ENCODE measurements at regions not wholly inside any gene's neighbourhood (a gene's known extent, or its start where the extent isn't known, plus 50 kb on each side); places are given as distances from the start of the nearest gene placed in this dataset.

DNA sequence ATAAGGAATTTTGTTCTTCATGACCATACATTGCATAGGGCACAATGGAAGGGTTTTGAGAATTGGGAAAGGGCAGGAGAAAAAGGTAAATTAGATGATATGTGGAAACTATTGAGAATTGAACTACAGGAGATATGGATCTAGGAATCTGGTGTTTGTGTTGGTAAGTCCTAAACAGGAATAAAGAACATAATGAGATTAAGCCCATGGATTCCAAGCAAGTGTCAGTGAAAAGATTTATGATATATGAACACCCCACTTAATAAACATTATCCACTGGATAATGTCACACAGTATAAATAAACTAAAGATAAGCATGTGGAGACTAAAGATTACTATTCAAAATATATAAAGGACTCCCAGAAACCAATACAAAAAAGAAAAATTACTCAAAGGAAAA, 98.2 kb downstream of the TNFSF18 start:
- no peak for DNase-seq (ENCODE audit: low spot score)

DNA sequence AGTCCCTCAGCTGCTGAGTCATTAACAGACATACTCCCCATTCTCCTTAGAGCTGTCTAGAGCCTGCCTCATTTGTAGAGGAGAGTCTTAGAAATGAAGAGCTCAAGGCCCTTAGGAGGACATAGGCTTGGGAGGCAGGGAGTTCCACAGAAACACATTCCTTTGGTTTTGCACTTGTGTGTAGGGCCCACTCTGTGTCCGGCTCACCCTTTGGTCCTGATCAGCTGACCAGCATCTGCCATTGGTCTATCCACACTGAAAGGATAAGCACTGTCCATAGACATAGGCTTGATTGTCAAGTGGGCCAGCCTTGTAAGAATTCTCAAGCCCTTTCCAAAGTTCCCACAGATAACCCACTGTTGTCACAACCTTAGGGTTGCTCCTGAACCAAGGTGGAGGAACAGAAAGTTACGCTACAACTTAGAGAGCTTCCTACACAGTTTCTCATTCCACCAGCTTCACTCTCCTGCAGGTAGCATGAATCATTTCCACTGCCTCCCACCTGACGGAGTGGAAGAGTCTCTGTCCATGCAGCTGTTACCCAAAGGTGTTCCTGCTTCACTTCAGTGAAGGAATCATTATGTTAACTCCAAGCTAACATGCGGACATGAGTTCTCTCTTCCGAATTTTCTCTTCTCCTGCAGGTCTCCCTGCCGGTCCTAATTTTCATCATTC, 96.1 kb downstream of the TNFSF18 start:
- no peak for DNase-seq (ENCODE audit: low spot score)

DNA sequence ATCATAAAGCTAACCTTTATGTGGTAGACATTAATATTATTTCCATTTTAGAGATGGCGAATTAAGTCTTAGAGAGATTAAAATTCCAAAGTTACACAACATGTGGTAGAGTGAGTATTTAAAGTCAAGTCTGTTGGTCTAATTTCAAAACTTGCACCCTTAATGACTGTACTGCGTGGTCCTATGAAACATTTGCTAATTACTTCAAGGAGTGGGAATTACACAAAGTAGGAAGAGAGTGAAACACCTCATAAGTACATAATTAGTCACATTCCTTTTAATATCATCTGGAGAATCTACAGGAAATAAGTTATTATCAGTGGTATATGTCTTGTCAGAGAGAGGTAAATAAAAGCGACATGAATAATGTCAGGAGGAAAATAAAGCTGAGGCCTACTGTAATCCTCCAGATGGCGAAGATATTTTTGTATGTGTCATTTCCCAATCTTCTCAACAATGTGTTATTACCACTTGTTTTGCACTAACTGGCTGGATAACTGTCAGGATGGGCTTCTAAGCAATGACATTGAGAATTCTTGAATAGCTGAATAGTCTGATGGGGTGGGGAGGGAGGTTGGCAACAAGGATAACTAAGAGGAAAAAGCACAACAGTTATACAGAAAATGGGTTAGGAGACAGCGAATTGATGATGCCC, 95.5 kb downstream of the TNFSF18 start:
- no peak for DNase-seq (ENCODE audit: low spot score)

DNA sequence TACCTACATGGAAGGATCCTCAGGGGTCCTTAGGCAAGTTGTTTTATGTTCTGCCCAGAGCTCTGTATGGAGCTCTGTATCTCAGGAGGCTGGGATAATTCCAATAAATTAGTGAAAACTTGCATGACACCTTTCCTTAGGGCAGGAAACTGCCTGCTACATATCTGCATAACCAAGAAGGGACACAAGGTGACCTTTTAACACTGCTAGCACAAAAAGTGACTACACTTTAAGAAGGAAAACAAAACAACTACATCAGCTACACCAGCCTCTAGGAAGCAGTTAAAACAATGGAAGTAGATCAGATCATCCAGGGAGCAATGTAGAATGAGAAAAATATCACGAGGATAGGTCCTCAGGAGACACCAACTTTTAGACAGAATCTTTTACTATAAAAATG, 93.9 kb downstream of the TNFSF18 start:
- DNase-seq (ENCODE audit: low spot score): no peak

DNA sequence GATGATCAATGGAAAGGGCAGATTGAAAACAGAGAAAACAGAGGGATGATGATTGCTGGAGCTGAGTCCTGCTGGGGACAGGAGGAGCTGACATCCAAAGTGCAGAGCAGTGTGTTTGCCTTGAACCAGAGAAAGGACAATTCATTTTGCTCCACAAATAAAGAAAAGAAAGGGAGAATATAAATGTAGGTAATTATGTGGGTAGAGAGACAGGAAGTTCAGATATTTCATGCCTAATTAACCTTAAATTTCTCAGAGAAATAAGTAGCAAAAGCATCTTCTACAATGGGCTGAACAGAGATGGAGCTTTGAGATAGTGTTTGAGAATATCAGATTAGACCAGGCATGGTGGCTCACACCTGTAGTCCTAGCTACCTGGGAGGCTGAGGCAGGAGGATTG, 93.2 kb downstream of the TNFSF18 start:
- DNase-seq (ENCODE audit: low spot score): no peak

DNA sequence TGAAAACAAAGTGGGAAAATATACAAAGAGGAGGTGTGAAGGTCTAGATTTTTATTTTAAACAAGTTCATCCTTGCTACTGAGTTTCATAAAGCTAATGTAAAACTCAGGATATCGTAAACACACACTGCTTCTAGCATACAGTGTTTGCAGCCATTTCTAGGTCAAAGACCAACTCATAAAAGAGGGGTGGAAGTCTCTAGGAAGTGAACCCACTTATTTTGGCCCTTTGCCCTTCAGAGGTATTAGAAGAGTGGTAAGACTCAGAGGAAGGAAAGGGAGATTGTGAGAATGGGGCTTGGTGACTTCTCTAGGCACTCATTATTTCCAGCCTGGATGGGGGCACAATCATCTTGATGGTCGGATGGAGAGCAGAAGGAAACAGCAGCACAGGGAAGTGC, 91.2 kb downstream of the TNFSF18 start:
- DNase-seq (ENCODE audit: low spot score): no peak

DNA sequence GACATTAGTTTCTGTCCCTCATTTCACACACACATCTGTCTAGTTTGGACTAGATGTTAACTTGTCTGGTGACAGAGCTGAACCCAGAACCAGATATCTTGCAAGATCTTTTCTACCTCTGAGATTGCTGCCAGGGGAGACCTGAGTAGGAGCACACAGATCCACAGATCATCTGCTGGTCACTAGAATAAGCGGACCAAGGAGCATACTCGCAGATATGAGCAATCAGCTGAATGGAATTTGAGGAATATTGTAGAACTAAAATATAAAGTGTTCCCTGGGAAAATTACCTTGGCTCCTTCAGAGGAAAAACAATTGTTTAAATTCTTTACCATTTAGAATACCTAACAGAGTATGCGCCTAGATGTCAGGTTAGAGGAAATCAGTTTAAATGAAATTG, 90.7 kb downstream of the TNFSF18 start:
- peak; percentile 22 for DNase-seq (ENCODE audit: low spot score)

DNA sequence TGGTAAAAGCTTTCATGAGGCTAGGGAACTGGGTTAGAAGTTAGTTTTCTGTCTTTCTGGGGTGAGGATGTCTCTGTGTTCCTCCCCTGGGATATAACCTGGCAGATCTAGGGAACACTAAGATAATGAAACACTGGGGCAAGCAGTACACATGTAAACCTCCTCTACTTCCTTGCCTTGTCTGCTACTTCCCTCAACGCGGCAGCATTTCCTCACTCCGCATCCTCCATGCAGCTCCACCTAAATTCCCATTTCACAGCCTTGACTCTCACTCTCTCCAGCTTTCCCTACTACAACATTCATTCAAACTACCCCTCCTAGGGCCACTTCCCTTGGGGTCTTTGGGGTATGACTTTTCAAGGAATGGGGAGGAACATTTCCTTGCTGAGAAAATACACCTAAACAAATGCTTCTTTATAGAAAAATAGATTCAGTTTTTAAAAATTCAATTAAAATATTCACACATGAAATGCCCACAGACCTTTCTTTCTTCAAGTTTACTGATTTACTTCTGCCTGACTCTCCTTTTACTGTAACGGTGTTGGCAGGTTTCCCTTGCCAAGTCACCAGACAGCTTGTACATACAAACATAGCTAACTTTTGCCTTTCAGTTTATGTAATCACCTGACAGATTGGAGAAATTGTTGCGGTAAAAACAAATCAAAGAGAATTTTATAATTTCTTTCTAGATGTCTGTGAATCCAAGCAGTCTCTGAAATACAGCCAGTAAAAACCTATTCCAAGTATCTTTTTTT, 90.1 kb downstream of the TNFSF18 start:
- DNase-seq (ENCODE audit: low spot score): no peak

DNA sequence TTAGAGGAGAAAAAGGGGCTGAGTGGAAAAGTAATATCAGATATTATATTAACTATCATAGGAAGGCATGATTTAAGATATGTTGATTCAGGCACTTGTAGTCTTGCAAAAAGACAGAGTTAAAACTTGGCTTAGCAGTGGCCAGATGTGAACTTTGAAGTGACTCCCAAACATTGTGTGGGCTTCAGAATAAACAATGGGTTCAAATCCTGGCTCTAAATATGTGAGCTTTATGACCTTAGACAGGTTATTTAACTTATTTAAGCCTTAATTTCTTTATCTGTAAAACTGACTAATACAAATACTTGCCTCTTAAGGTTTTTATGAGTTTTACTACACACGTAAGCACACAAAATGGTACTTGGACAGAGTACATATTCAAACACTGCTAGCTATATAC, 85.9 kb downstream of the TNFSF18 start:
- no peak for DNase-seq (ENCODE audit: low spot score)

DNA sequence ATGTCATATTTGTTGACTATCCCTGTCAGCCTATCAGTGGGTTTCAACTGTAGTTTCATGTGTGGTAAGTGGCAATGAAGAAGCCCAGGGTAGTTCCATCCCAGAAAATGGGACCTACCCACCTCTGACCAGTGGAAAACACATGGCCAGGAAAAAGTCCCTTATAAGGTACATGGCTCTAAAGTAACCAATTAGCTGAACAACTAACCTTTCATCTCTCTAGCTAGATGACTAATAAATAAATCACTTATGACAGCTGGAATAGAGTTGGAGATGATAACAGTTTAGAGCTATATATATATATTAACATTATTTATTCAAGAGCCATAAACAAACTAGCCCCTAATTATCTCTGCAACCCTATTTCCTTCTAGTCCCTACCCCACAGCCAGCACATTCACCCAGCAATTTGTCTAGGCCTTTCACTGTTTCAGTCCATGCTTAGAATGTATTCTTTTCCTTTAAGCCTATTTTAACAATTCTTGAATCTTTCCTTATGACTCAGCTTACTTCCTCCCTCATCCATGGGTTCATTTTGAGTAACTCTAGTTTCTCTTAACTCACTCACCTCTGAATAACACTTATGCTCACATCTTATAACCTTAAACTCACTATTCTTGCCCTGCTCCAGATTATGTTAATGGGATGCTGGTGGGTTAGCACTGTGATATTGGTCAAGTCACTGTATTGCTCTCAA, 83.7 kb downstream of the TNFSF18 start:
- no peak for DNase-seq (ENCODE audit: low spot score)

DNA sequence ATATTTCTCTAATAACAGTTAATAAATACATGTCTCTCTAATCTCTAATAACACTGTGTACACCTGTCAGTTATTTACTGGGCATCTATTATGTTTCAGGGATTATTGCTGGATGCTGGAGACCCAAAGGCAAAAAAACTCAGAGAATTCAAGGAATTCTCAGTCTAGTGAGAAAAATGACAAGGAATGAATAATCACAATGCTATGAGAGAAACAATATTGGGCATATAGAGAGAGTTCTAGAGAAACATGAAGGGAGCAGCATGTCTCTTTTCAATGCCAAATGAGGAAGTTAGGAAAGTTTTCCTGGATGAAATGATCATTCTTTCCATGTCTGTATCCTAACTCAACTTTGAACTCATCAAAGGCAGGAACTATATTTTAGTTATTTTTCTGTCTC, 82.8 kb downstream of the TNFSF18 start:
- DNase-seq (ENCODE audit: low spot score): no peak

DNA sequence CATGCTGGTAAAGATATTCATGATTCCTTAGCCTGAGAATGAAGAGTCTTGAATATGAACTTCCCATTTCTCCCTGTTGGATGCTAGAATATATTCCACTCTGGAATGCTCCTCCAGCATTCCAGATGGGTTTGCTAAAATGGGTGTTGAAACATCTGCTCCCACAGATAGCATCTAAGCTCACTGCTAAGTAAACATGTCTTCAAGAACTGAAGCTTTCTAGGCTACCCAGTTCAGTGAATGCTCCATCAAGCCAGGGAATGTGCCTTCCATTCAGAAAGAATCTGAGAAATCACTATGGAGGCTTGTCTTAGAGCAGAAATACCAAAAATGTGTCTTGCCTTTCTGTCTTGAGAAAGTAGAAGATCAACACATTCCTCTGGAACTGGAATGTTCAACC, 81.1 kb downstream of the TNFSF18 start:
- DNase-seq (ENCODE audit: low spot score): peak; percentile 26

DNA sequence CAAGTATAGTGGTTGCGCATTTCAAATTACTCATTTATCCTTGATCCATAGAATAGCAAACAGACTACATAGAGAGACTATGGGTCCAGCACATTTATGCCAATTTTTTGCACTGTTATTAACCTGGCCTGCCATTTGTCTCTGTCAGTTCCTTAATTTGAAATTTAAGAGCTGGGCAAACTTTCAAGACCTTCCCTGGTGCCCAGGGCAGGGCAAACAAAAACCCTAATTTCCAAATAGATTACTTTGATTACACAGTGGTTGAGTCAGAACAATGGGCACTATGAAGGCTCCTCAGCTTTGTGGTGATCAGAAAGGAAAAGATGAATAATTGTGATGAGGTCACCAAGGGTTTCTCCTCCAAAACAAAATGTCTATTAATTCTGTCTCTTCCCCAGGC, 80.6 kb downstream of the TNFSF18 start:
- DNase-seq (ENCODE audit: low spot score): no peak

DNA sequence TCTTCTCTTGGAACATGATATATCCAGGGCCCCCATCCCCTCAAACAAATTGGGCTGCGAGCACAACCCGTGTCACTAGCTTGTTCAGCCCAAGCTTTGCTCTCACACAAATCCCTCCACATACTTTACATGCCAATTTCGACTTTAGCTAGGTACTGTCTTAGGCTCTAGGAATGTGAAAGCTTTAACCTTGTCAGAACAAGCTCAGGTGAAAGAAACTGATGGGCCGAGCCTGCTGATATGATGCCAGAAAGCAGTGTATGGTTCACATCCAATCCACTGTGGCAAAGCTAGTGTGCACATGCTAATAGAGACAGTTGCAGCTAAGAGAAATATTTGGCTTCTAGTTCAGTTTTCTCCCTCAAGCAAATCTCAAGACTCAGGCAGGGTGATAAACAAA, 79.5 kb downstream of the TNFSF18 start:
- no peak for DNase-seq (ENCODE audit: low spot score)

DNA sequence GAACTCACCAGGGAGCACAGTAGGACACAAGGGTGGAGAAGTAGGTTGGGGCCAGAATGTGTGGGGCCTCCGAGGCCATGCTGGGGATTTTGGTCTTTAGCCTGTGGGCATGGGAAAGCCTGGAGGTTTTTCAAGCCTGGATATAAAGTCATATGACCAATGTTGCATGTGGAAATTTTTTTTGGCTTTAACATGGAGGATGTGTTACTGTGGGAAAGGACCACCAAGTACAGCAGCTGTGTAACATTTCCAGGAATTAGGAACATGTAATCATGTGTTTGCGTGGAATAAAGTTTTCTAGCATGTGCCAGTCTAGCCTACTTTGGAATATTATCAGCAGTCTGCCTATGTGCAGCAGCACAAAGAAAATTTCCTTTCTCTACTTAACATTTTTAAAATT, 78.5 kb downstream of the TNFSF18 start:
- no peak for DNase-seq (ENCODE audit: low spot score)

DNA sequence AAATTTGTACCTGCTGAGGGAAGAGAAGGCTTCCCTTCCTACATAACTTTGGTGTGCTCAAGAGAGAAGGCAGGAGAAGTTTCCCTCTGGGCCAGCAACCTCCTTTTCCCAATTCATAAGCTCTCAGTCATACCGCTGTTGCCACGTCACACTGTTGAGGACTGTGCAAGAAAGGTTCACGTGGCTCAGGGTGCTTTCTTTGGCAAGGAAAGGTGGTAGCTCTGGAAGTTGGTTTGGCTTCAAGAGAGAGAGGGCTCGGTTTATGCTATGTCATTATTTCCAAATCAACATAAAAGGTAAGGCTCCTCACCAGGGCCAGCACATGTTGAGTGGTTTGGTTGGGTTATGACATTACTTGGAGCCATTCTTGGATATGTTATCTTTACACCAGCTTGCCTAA, 77.3 kb downstream of the TNFSF18 start:
- DNase-seq (ENCODE audit: low spot score): no peak

DNA sequence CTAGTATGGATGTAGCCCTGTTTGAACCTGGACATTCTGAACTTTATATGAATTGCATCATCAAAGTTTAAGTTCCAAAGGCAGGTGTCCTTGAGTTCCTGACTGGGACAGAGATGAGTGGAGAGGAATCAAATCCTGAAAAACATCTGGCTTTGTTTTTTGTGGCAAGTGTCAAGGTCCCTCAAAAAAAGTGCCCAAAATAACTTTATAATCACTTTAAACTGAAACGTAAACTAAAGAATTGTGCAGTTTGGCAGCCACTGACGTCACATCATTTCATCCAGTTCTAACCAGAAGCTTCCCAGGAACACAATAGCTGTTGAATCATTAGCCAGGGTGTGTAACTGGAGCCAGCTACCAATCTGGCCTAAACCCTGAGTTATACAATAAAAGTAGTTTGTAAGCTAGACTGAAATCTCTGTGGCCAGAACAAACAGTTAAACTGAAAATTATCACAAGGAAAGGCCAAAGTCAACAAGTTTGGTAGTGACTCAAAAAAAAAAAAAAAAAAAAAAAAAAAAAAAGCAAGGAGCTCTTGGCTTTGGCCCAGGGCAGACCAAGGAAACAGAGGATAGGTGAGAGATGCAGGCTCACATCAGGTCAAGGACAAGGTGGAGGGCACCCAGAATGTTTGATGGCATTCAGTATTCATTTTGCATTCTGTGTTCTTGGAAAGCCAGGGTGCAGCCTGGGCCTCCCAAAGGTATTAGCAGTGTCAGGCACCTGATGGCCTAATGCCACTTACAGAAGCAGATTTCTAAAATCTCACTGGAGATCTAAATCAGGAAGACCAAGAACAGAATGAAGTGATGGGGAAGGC, 74.3 kb downstream of the TNFSF18 start:
- no peak for DNase-seq (ENCODE audit: low spot score)

DNA sequence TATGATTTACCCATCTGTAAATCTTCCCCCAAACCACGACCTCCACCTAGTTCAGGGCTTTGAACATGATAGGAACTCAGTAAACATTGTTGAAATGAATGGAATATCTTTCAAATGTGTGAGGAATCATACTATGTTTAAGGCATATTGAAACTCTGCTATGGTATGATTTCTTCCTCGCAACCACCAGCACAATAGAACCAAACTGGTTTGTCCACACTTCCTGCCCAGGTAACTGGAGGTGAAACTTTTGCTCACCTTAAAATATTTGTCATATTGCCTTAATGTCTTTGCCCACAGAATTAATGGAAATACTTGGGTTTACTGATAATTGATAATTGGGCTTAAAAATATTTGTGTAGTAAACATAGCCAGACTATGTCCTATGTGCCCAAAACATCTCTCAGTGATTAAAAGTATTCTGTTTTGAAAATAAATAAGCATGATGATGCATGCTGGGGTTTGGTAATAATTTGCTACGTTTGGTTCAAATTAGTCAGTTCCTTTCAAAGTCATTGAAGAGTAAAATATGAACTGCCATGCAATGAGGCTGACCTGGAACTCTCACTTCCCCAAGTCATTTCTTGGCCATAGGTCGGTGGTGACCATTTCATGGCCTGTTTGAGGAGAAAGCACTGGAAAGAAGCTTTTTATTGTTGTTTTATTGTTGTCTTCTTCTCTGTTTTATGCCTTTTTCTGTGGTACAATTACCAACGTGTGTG, 73.3 kb downstream of the TNFSF18 start:
- no peak for DNase-seq (ENCODE audit: low spot score)

DNA sequence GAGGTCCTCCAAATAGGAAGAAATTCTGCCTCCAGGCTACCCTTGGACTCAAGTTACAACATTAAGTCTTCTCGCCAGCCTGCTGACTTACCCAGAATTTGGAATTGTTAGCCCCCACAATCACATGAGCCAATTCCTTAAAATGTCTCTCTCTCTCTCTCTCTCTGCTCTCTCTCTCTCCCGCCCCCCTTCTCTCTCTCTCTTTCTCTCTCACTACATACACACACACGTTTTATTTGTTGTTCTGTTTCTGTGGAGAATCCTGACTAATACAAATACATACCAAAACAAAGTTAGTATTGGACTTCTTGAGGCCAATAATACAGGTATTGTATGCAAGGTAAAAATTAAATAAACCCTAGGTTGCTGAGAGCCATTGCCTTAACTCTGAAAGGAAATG, 72.1 kb downstream of the TNFSF18 start:
- DNase-seq (ENCODE audit: low spot score): no peak

DNA sequence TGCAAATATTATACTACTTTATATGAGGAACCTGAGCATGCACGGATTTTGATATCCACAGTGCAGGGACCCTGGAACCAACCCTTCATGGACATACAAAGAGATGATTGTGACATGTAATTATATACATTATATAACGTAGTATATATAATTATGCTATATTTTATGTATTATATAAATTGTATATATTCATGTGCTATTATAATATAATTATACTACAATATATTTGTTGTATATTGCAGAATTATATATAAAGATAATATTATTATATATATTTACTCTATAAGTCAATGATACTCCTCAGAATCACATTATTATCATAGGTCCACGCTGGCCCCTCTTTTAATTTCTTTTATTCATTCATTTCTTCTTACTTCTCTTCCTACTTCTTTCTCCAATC, 70.9 kb downstream of the TNFSF18 start:
- no peak for DNase-seq (ENCODE audit: low spot score)

DNA sequence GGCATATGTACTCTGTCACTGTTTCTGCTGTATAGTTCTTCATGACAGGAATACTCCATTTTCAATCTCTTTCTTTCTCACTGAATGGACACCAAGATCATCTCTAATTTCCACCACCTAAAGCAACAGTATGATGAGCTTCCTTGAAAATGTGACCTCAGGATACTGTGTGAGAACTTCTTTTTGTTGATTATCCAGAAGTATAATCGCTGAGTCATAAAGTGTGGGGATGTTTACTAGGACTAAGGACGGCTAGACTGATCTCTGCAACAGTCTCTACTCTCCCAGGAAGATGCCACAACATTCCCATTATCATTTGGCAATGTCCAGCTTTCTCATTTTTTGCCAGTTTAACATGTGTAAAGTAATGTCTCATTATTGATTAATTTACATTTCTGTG, 70.3 kb downstream of the TNFSF18 start:
- DNase-seq (ENCODE audit: low spot score): no peak
